GM21717 (cell line): ENCODE measurements at regions not wholly inside any gene's neighbourhood (a gene's known extent, or its start where the extent isn't known, plus 50 kb on each side); places are given as distances from the start of the nearest gene placed in this dataset.

Experiments used
- ATAC-seq: cut with Tn5 transposase; IDR thresholded peaks from one replicate; pipeline ENCODE4 v1.9.1; 2021; ENCODE audit warnings: mild to moderate bottlenecking, moderate library complexity; ENCODE audit not compliant: unreplicated experiment

DNA sequence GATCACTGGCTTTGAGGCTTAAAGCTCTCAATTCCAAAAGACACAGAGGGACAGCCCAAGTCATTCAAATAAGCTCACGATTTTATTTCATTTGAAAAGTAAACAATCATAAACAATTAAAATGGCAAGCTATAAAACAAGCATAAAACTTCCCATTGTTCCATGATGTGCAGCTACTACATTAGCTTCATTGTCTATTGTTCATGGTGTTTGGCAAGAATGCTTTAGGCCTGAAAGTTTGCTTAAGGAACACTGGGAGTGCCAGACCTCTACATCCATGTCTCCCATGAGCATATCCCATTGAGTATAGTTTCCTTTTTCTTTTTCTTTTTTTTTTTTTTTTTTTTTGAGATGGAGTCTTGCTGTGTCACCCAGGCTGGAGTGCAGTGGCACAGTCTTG is 286.1 kb upstream of the ESRRG start:
- ATAC-seq = no peak

DNA sequence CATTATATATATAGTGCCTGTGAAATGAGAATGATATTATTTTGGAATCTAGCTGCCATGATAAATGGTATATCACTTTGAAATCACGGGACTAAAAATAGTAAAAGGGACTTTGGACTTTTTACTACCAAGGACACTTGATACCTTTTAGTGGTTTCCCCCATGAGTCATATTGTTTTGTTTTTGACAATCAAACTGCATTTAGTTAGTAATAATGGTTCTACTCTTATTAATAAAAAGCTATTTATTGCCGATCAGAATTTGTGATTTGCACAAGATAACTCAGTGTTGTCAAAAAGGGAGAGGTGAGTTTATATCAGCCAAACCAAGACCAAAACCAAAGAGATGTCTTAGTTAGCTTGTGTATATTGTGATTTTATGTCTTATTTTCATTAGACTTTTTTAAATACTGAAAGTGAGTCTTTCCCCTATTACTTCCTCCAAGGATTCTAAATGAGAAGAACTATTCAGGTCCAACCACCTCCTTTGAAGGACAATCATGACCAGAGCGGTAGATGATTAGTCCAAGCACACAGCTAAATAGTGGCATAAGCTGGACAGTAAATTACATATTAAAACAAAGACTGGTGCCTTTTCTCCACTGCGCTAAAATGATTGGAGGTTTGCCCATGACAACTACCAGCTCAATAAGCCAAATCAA is 281.7 kb upstream of the ESRRG start:
- no peak for ATAC-seq

DNA sequence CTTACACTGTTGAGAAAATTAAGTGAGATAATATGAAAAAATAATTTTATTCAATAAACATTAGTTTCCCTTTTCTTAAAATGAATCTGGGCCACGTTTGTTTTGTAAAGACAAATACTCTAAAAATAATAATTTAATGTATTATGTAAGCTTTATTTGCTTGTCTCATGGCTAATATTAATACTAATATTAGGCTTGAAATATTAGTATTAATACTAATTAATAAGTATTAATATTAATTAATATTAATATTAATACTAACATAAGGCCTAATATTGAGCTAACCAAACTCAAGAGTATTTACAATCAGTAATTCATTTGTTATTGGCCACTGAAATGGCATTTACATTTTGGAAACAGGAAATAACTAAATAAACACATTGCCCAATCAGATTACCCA is 280.1 kb upstream of the ESRRG start:
- no peak for ATAC-seq

DNA sequence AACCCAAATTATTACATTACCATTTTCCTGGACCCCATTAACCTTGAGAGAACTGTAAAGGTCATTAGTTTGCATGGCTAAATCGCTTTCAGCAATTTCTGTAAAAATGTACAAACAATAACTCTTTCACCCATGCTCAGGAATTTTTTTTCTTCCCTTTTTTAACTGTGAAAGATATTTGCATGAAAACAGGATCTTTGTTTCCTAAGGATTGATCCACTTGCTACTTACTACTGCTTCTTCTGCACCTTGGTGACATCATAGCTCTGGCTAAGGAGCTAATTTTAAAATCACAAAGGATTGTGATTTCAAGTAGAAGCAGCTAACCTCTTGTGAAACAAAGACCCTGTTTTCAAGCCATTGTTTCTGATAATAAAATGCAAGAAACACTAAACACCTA is 274.6 kb upstream of the ESRRG start:
- no peak for ATAC-seq

DNA sequence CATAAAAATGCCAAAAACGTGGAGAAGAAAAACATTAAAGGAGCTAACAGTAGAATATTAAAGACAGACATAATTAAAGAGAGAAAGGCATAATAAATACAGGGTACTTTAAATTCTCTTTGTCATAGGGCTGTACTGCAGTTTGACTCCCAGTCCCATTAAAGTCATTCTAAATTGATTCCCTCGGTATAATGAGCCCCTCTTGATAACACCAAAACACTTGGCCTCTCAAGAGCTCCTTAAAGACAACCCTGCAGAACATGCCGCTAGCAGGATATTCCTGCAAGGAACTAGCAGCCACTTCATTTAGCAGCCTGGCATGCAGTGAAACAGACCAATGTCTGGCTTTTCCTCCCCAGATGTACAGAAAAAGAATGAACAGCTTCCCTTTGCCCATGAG is 273.8 kb upstream of the ESRRG start:
- no peak for ATAC-seq

DNA sequence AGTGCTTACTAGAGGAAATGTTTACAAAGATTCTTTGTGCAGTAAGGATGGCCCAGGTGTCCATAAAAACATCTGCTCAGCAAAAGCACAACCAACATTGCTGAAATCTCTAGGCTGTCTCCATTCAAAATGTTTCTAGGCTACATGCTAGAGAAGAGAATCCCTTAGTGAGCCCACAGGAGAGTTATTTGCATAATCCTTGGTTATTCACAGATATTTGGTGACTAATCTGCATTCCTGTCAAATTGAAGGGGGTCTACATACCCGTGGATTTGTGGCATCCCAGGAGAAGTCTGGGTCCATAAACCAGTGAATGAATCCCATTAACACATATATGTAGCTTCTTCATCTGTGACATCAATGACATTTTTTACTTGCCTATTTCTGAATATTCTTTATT is 261.3 kb upstream of the ESRRG start:
- ATAC-seq = no peak

DNA sequence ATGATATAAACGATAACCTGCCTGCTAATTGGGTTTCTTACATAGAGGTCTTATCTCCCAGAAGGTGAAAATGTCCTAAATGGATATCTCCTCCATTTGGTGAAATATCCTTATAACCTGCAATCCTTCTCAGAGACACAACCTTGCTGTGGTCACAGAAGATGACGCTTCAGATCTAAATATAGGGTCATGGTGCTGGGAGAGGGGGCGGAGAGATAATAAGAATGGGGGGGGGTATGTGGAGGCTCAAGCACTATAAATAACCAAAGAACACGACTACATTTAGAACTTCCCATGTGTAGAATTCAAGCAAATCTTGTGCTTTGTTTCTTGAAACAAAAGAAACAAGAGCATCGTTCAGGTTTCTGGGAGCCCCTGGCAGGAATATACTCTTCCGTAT is 260.6 kb upstream of the ESRRG start:
- no peak for ATAC-seq

DNA sequence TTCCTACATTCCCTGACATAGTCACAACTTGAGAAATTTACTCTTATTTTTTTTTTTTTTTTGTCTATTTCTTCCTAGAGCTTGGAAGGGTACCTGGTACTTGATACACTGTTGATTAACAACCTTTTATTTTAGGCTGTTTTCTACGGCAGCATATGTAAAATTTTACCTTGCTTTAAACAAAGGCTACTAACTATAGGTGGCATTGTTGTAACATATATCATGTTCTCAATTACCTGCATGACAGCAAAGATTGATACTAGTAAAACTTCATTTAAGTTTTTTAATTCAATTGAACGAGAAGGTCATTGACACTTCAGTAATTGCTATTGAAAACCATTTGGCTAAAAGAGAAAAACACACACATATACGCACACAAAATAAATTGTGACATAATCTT is 238.3 kb upstream of the ESRRG start:
- no peak for ATAC-seq

DNA sequence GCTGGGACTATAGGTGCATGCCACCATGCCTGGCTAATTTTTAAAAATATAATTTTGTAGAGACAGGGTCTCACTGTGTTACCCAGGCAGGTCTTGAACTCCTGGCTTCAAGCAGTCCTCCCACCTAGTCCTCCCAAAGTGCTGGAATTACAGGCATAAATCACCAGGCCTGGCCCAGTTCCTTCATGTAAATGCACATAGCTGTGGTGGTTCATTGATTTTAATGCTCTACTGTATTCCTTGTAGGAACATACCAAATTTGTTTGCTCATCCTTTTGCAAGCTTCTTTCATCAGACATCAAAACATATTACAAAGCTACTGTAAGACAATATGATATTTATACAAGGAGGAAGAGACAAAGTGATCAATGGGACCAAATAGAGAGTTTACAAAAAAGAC is 237.5 kb upstream of the ESRRG start:
- no peak for ATAC-seq

DNA sequence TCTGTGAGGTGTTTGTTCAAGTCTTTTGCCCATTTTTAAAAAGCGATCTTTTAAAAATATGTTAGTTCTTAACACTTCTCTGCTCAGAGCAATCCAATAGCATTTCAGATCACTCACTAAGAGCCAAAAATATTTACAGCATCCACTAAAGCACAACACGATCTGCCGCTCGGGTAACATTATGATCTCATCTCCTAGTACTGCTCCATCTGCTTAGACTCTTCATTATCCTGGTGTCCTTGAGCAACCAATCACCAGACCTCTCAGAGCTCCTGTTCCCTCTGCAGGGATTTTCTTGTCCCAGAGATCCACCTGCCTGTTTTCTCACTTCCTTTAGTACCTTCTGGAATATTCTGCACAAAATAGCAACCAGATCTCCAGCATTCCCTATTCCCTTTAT is 235.3 kb upstream of the ESRRG start:
- ATAC-seq = no peak

DNA sequence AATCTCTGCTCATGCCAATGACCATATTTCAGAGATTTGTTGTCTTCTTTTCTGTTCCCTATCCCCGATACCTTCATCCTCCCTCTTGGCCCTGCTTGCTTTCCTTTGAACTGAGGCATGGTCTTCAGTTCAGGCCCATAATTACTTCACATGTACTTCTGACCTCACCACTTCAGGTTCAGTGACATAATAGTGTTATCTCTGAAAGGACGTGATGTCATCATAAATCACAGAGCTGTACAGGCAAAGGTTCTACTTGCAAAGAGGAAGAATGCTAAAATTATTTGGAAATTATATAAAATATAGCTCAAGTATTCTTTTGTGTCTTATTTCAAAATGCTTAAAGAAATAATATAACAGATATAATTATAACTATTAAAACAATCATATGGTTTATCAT is 230.3 kb upstream of the ESRRG start:
- no peak for ATAC-seq

DNA sequence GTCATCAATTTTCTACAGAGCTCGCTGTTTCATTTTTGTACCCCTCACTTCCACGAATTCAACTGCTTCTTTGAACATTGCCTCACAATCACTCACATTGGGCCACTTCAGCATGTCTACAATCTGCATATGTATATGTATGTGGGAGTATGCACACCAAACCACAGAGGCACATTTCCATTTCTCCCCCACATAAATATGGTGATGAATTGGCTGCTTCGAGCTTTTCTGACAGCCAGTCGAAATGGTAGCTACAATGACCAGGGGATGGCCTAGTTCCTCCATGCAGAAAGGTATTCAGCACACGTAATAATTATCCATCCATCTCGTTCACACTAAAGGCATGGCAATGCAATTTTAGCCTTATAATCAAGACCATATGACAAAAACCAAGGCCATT is 229.6 kb upstream of the ESRRG start:
- no peak for ATAC-seq

DNA sequence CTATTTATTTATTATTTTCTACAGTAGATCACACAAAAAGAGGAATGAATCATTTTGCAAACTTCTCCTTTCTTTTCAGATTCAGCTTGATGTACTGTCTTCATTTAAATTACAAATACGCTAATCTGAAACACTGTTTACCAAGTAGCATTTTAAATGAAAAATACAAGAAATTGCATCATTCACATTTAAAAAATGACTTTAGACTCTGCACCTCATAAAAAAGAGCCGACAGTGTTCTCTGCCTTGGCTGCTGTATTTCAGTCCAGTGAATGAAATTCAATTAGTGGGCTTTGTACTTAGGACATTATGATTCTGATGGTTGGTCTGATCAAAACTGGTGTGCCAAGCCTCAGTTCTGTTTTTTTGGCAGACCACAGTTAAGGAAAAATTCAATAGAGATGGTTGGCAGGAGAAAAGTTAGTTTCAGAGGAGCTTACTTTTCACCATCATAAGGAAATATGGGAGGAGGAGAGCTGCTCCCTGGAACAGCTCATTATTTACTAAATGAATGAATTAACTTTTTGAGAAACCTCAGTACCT is 222.4 kb upstream of the ESRRG start:
- ATAC-seq = no peak

DNA sequence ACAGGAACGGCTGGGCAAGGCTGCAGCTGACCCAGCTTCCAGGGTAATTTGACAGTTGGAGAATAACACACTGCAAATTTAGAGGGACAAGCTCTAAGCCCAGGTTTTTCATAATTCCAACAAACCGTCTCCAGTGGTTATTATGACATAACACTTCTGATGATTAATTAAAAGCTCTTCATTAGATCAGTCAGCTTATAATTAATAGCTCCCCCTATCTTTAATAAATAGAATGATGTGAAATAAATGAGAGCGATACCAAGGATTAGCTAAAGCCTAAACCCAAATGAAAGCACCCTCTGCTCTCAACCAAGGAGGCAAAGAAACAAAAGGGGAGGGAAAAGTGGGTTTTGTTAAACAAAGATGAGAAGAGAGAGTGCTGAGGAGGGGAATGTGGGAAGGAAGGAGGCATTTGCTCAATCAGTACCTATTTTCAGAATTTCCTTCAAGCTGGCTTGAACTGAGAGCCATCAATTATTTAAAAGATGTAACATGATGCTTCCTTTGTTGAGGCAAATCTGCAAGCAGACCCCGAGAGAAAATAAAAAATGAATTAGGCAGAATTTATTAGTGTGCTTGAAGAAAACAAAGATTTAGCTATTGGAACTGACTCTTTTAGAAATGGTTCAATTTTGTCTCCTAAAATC is 221.8 kb upstream of the ESRRG start:
- no peak for ATAC-seq

DNA sequence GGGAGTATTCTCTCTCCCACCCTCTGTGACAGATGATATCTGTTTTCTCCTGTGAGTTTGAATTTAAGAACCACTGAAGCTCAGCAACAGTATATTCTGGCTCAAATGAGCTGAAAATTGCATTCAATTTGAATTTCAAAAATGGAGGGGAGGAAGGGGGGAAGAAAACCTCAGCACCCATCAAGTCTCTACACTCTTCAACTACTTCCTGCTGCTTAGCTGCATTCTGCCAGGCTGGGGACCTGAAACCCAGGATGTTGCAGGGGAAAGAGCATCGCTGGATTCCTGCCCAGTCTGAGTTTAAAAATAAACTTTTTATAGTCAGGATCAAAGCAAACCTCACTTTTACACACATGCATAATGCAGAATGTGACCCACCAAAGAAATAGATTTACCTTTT is 214.3 kb upstream of the ESRRG start:
- ATAC-seq = no peak

DNA sequence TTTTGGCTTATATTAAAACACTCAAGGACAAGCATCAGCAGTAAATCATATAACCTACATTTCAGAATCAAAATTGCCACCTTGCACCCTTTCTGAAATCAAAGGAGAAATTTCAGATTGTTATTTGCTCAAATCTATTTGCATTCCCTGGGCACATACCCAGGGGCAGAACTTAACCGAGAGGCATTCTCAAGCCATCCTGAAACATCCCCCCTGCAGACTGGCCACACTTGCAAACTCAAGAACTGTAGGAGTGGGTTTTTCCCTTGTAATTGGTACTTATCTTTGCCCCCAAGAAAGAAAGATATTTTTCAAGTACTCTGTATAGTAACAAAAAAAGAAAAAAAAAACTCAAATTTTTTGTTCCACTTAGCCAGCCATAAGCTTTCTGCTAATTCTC is 213.6 kb upstream of the ESRRG start:
- ATAC-seq = no peak

DNA sequence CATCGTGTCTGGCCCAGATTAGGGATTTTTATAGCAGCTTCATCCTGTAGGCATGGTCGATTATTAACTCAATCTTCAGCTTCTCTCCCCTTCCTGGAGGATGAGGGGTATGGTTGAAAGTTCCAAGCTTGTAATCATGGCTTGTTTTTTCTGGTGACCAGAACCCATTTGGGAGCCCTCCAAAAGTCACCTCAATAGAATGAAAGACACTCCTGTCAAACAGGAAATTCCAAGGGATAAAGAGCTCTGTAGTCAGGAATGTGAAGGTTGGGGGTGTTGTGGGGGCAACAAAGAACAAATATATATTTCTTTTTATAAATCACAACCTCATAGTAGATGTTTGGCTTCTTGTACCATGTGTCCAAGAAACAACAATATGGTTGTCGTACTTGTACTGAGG is 212.7 kb upstream of the ESRRG start:
- no peak for ATAC-seq

DNA sequence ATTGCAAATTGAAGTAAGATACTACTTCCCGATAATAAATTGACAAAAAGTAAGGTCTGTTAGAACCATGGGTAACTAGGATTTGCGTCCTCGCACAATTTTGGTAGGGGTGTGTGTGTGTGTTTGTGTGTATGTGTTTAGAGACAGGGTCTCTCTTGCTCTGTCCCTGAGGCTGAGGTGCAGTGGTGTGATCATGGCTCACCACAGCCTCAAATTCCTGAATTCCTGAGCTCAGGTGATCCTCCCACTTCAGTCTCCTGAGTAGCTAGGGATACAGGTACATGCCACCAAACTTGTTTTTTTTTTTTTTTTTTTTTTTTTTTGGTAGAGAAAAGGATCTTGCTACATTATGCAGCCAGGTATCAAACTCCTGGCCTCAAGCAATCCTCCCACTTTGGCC is 209.2 kb upstream of the ESRRG start:
- ATAC-seq = no peak

DNA sequence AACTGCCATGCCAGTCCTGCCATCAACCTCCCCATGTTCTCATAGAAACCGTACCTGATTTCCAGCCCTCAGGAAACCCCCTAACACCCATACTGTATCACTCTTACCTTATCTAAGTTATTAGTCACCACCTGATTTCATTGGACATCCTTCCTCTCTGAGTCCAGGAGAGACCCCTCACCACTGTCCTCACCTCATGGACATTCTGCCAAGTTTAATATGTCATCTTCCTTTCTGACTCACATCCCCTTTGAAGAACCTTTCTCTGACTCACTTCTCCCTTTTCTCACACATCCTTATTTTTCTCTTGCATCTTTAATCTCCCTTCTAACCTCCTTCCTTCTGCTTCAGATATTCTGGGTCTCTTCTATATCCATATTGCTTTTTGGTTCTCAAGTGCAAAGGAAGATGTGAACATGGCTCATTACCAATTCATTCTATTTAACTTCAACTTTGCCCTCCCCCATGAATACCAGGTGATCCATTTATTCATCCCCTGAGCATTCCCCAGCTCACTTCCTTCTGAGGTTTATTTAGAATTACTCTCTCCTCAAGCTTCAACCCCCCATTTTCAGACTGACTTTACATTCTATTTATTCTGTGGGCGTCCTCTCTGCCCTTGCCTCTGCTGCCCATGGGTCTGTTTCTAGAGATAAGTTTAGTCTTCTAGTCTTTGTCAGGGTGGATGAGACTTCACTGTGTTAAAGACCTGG is 206.8 kb upstream of the ESRRG start:
- ATAC-seq = no peak

DNA sequence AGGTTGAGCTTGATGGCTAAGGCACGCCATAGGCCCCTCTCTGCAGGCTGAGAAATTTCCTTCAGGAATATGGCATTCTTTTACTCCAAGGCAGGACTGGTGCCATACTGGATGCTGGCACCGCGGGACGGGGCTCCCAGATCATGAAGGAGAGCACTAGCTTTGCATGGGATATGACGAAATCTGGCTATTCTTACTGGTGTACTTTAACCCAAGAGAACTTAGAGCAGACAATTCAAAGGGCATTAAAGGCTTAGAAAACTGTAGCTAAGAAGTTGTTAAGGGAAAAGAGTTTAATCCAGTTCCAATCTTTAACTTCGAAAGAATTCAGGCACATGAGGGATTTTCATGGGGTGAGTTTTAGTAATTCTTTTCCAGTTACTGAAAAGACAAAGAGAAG is 204.4 kb upstream of the ESRRG start:
- no peak for ATAC-seq

DNA sequence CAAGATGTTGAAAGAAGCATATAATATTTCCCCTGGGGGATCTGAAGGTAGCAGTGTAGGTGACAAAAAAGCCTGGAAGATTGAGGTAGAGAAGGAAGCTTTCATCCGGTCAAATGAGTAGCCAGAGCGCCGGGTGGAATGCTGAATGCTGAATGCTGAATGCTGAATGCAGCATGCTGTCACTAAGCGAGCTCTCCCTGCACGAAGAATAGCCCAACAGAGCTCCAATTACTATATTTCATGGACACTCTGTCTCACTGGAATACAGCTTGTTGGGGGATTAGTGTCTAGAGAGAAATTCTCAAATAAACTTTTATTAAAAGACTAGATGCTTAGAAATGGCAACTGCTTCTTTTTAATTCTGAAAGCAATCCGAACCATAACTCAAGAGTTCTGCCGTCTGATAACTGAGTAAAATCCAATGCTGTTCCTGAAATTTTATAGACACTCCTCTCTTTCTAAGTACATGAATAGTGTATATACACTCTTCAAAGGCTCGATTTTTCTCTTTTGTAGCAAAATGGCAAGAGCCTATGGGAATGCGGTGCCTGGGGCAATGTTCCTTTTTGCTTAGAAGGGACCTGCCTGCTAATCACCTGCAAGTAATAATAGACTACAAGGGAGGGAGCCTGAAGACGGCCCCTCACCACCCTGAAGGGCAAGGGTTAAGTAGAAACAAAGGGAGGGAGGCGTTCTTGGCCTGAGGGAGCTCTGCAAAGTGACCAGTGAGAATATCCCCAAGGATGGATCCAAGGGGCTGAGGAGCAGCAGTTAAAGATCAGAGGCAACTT is 203.7 kb upstream of the ESRRG start:
- no peak for ATAC-seq
